Panc1 (cell line): ENCODE measurements at regions not wholly inside any gene's neighbourhood (a gene's known extent, or its start where the extent isn't known, plus 50 kb on each side); places are given as distances from the start of the nearest gene placed in this dataset.

Experiments used
- ATAC-seq: fragments of 200-7000 bp; cut with Tn5 transposase; 2 replicates; pipeline ENCODE4 v1.9.1; 2020; ENCODE audit warnings: mild to moderate bottlenecking, moderate library complexity
- BruUV-seq: library from RNA; stranded (reverse); fragments of 400-500 nt; replicated peaks from 2 replicates; lab custom pipeline; 2021; lab: Mats Ljungman, UMichigan
- CTCF ChIA-PET: fragments of 300-600 bp; sonication (Branson Sonifier 250); formaldehyde crosslinking; loops from one replicate; lab custom pipeline; 2022; ENCODE audit warnings: antibody characterized with exemption; lab: Charles Lee
- POLR2A ChIA-PET: fragments of 300-600 bp; sonication (Branson Sonifier 250); formaldehyde crosslinking; loops from one replicate; lab custom pipeline; 2022; ENCODE audit warnings: antibody characterized with exemption; lab: Charles Lee
- DNase-seq: peaks from one replicate; pipeline ENCODE4 v3.0.0-alpha.2; 2010; ENCODE audit warnings: low read depth, low spot score
- H3K27ac ChIP-seq: 2 replicates; pipeline ENCODE4 v1.5.1; 2011; ENCODE audit warnings: mild to moderate bottlenecking, low read length, inconsistent platforms
- H3K27me3 ChIP-seq: fragments of 200-500 bp; sonication (Bioruptor generic); 2 replicates; pipeline ENCODE4 v1.6.0; 2014; ENCODE audit warnings: low read length, inconsistent platforms; ENCODE audit not compliant: control insufficient read depth, insufficient read depth
- H3K36me3 ChIP-seq: fragments of 200-500 bp; sonication (Bioruptor generic); 2 replicates; pipeline ENCODE4 v1.5.1; 2014; ENCODE audit warnings: inconsistent platforms, mild to moderate bottlenecking, low read length, moderate library complexity; ENCODE audit not compliant: control insufficient read depth, insufficient read depth
- H3K4me1 ChIP-seq: 2 replicates; pipeline ENCODE4 v1.5.1; 2011; ENCODE audit warnings: inconsistent platforms, mild to moderate bottlenecking, low read length, moderate library complexity; ENCODE audit not compliant: control insufficient read depth, insufficient read depth
- H3K4me3 ChIP-seq, 2 experiments: 2 replicates each; pipeline ENCODE4 v1.5.1; 2011 to 2012; ENCODE audit warnings: low read depth in 2 of 2, low read length in 2 of 2, mild to moderate bottlenecking in 2 of 2, inconsistent platforms in 1 of 2, moderate library complexity in 1 of 2
- H3K9me3 ChIP-seq: fragments of 200-500 bp; sonication (Bioruptor generic); 2 replicates; pipeline ENCODE4 v1.5.1; 2014; ENCODE audit warnings: low read depth, mild to moderate bottlenecking, inconsistent platforms, low read length, moderate library complexity; ENCODE audit not compliant: control insufficient read depth, insufficient read depth
- POLR2AphosphoS5 ChIP-seq: IDR thresholded peaks from 2 replicates; pipeline ENCODE4 v1.6.1; 2012; ENCODE audit warnings: mild to moderate bottlenecking, low read depth, low read length, moderate library complexity
- SIN3A ChIP-seq: IDR thresholded peaks from 2 replicates; pipeline ENCODE4 v1.6.1; 2012; ENCODE audit warnings: low read depth, mild to moderate bottlenecking, low read length, moderate library complexity, borderline replicate concordance; ENCODE audit not compliant: insufficient read depth
- TCF7L2 ChIP-seq: IDR thresholded peaks from 2 replicates; pipeline ENCODE4 v1.6.1; 2011; ENCODE audit warnings: mild to moderate bottlenecking, low read depth, low read length, inconsistent platforms
- in situ Hi-C: cut with HindIII; loops from 2 replicates; pipeline ENCODE4 v1.10.0; 2016; ENCODE audit warnings: low sequenced_read_pairs, low pct_unique_long_range_greater_than_20kb
- intact Hi-C: fragments of 100-400 bp; cut with micrococcal nuclease; formaldehyde crosslinking; loops from one replicate; pipeline ENCODE4 v1.10.0; 2022; ENCODE audit not compliant: unreplicated experiment
- TF ChIP-seq, protein P1 (sequence below): fragments of 450-650 bp; IDR thresholded peaks from 2 replicates; pipeline ENCODE4 v1.5.1; 2017; ENCODE audit warnings: mild to moderate bottlenecking
- TF ChIP-seq, protein P2 (sequence below), 2 experiments: IDR thresholded peaks; 2 replicates each; pipeline ENCODE4 v1.6.1; 2011 to 2012; ENCODE audit warnings: low read depth in 2 of 2, control low read depth in 1 of 2, low read length in 1 of 2, mild to moderate bottlenecking in 1 of 2, moderate library complexity in 1 of 2; ENCODE audit not compliant: insufficient read depth in 1 of 2

DNA sequence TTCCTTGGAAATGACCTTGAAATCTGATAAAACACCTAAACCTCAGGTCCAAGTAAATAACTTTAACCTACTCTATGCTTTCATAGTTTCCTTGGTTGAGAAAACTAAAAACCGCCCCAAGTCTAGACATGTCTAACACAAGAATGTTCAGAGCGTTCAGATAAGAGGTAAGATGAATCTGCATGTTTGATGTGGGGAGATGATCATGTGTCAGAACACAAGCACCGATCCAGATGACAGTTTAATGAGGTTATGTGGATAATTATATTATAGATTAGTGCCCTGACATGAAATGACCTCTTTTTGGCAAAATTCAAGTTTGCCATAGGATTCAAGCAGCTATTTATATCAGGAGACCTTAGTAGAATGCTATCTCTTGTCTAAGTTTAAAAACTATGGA is 729.8 kb upstream of the SOX11 start:
- Histone ChIP-seq H3K36me3 (no peaks in the 10 kb centered on the region), H3K4me3 (no peak overlapping the region), H3K4me1 (no peaks in the 10 kb centered on the region), H3K27ac (no peak overlapping the region), H3K9me3 (no peaks in the 10 kb centered on the region), H3K27me3 (no peaks in the 10 kb centered on the region)
- ChIA-PET CTCF (no interaction called here), POLR2A (no interaction called here)
- BruUV-seq, result no TSS peak
- no peak for ATAC-seq
- DNase-seq, result no peak
- intact Hi-C loops (no loop called here), in situ Hi-C loops (no loop called here)
- TF ChIP-seq, protein P1, sequence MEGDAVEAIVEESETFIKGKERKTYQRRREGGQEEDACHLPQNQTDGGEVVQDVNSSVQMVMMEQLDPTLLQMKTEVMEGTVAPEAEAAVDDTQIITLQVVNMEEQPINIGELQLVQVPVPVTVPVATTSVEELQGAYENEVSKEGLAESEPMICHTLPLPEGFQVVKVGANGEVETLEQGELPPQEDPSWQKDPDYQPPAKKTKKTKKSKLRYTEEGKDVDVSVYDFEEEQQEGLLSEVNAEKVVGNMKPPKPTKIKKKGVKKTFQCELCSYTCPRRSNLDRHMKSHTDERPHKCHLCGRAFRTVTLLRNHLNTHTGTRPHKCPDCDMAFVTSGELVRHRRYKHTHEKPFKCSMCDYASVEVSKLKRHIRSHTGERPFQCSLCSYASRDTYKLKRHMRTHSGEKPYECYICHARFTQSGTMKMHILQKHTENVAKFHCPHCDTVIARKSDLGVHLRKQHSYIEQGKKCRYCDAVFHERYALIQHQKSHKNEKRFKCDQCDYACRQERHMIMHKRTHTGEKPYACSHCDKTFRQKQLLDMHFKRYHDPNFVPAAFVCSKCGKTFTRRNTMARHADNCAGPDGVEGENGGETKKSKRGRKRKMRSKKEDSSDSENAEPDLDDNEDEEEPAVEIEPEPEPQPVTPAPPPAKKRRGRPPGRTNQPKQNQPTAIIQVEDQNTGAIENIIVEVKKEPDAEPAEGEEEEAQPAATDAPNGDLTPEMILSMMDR, result no peak
- TF ChIP-seq POLR2AphosphoS5, result no peak
- no peak for TF ChIP-seq TCF7L2
- TF ChIP-seq, protein P2, sequence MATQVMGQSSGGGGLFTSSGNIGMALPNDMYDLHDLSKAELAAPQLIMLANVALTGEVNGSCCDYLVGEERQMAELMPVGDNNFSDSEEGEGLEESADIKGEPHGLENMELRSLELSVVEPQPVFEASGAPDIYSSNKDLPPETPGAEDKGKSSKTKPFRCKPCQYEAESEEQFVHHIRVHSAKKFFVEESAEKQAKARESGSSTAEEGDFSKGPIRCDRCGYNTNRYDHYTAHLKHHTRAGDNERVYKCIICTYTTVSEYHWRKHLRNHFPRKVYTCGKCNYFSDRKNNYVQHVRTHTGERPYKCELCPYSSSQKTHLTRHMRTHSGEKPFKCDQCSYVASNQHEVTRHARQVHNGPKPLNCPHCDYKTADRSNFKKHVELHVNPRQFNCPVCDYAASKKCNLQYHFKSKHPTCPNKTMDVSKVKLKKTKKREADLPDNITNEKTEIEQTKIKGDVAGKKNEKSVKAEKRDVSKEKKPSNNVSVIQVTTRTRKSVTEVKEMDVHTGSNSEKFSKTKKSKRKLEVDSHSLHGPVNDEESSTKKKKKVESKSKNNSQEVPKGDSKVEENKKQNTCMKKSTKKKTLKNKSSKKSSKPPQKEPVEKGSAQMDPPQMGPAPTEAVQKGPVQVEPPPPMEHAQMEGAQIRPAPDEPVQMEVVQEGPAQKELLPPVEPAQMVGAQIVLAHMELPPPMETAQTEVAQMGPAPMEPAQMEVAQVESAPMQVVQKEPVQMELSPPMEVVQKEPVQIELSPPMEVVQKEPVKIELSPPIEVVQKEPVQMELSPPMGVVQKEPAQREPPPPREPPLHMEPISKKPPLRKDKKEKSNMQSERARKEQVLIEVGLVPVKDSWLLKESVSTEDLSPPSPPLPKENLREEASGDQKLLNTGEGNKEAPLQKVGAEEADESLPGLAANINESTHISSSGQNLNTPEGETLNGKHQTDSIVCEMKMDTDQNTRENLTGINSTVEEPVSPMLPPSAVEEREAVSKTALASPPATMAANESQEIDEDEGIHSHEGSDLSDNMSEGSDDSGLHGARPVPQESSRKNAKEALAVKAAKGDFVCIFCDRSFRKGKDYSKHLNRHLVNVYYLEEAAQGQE (IDR thresholded peaks at IDR 0.05; ENCODE audit: insufficient read depth in 1 of 2, low read depth in 2 of 2, low read length in 1 of 2), result no peak
- no peak for TF ChIP-seq SIN3A

DNA sequence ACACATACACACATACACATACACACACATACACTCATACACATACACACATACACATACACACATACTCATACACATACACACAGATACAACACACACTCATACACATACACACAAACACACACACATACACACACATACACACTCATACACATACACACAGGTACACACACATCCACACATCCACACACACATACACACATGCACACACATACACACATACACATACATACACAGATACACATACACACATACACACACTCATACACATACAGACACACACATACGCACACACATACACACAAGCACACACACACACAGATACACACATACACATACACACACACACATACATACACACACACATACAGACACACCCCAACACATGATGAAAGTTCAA is 729.1 kb upstream of the SOX11 start:
- in situ Hi-C loops, result no loop called here
- CTCF ChIA-PET, result no interaction called here
- intact Hi-C loops, result no loop called here

More for the DNA sequence above, 729.1 kb upstream of the SOX11 start:
- ATAC-seq (no peak), DNase-seq (no peak)
- no TSS peak for BruUV-seq
- no peak for TF ChIP-seq TCF7L2
- TF ChIP-seq, protein P1, result no peak
- TF ChIP-seq, protein P2 (IDR thresholded peaks at IDR 0.05; ENCODE audit: insufficient read depth in 1 of 2, low read depth in 2 of 2, low read length in 1 of 2), result no peak
- TF ChIP-seq SIN3A, result no peak
- TF ChIP-seq POLR2AphosphoS5, result no peak
- no peak overlapping the region for H3K27ac ChIP-seq
- H3K36me3 ChIP-seq, result no peaks in the 10 kb centered on the region
- POLR2A ChIA-PET, result no interaction called here
- no peaks in the 10 kb centered on the region for H3K9me3 ChIP-seq
- no peaks in the 10 kb centered on the region for H3K27me3 ChIP-seq
- H3K4me1 ChIP-seq, result no peaks in the 10 kb centered on the region
- H3K4me3 ChIP-seq, result no peak overlapping the region
